ENCODE measurements at regions not wholly inside any gene's neighbourhood (a gene's known extent, or its start where the extent isn't known, plus 50 kb on each side); places are given as distances from the start of the nearest gene placed in this dataset.

DNA sequence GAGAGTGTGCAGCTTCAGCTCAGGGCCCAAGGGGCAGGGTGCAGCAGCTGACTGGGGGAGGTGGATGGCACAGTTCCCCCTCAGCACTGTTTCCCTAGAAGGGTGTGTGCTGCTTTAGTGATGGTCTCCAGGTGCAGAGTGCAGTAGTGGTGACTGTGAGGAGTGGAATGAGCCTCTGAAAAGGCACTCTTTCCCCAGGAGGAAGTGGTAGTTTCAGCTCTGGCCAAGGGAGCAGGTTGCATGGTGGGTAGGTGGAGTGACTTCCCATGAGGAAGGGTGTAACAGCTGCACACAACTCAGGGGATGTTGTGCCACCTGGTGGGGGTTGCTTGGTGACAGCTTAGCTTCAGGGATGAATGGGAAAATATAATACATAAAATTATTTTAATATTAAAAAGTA, 251.5 kb upstream of the NXPH2 start:
- Histone ChIP-seq H3K27me3 (replicated peaks; ENCODE audit: control insufficient read depth, insufficient read depth, low read length) (no peaks in the 10 kb centered on the region), H3K9ac (ENCODE audit: low read length) (no peak overlapping the region), H3K9me3 (ENCODE audit: control insufficient read depth, low read length) (peaks cover 14% of the 10 kb centered on the region), H3K36me3 (ENCODE audit: control insufficient read depth, insufficient read depth, low read length, severe bottlenecking) (no peaks in the 10 kb centered on the region), H3K4me1 (ENCODE audit: control insufficient read depth, insufficient read depth, low read length) (no peaks in the 10 kb centered on the region), H3K4me3 (ENCODE audit: low read length) (no peak overlapping the region)
- DNase-seq (ENCODE audit: low read depth) = peak; percentile 42

DNA sequence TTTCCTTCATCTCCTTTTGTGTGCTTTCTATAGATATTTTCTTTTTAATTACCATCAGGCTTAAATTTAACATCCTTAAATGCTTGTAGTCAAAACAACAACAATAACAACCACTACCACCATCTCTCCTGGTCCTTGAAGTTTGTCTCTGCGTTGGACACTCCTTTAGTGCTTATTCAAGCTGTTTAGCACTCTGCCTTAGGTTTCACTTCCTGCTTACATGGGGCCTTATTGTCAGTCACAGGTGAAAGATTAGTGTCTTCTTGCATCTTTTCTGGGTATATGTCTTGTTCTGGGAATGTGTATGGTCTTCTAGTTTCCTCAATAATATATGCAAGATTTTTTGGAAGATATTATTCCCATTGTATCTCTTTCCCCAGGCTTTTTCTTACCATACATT, 240.1 kb upstream of the NXPH2 start:
- peaks cover 37% of the 10 kb centered on the region for H3K9me3 ChIP-seq (ENCODE audit: control insufficient read depth, low read length)
- H3K36me3 ChIP-seq (ENCODE audit: control insufficient read depth, insufficient read depth, low read length, severe bottlenecking) = no peaks in the 10 kb centered on the region
- H3K4me1 ChIP-seq (ENCODE audit: control insufficient read depth, insufficient read depth, low read length) = no peaks in the 10 kb centered on the region
- no peak overlapping the region for H3K4me3 ChIP-seq (ENCODE audit: low read length)
- no peak for DNase-seq (ENCODE audit: low read depth)
- H3K9ac ChIP-seq (ENCODE audit: low read length) = no peak overlapping the region
- H3K27me3 ChIP-seq (replicated peaks; ENCODE audit: control insufficient read depth, insufficient read depth, low read length) = no peaks in the 10 kb centered on the region

DNA sequence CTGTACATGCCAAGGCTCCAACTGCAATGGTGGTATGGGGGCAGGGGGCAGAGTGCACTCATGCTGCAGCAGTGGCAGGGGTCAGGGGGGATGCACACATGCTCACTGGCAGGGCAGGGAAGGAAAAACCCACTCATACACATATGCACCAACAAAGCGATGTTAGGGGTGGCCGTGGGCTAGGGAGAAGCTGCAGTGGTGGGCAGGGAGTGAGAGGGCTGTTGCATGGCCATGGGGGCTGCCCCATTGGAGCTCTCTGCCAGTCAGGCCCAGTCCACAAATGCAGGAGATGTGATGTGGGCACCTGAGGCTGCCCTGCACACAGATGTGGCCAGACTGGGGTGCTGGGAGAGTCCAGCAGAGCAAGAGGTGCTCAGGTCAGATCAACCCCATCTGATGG, 238.1 kb upstream of the NXPH2 start:
- peaks cover 37% of the 10 kb centered on the region for H3K9me3 ChIP-seq (ENCODE audit: control insufficient read depth, low read length)
- H3K4me3 ChIP-seq (ENCODE audit: low read length) = no peak overlapping the region
- H3K9ac ChIP-seq (ENCODE audit: low read length) = no peak overlapping the region
- H3K36me3 ChIP-seq (ENCODE audit: control insufficient read depth, insufficient read depth, low read length, severe bottlenecking) = no peaks in the 10 kb centered on the region
- no peaks in the 10 kb centered on the region for H3K4me1 ChIP-seq (ENCODE audit: control insufficient read depth, insufficient read depth, low read length)
- no peak for DNase-seq (ENCODE audit: low read depth)
- no peaks in the 10 kb centered on the region for H3K27me3 ChIP-seq (replicated peaks; ENCODE audit: control insufficient read depth, insufficient read depth, low read length)

DNA sequence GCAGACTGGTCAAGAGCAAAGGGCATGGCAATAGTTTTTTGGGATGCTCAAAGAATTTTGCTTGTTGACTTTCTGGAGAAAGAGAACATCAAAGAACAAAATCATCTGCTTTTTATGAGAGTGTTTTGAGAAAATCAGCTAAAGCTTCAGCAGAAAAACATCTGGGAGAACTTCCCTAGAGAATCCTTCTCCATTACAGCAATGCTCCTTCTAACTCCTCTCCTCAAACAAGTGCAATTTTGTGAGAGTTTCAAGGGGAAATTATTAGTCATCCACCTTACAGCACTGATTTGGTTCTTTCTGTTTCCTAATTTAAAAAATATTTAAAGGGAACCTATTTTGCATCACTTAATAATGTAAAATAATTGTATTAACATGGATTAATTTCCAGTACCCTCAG, 226.9 kb upstream of the NXPH2 start:
- no peaks in the 10 kb centered on the region for H3K9me3 ChIP-seq (ENCODE audit: control insufficient read depth, low read length)
- no peak for DNase-seq (ENCODE audit: low read depth)
- H3K4me1 ChIP-seq (ENCODE audit: control insufficient read depth, insufficient read depth, low read length) = no peaks in the 10 kb centered on the region
- H3K27me3 ChIP-seq (replicated peaks; ENCODE audit: control insufficient read depth, insufficient read depth, low read length) = no peaks in the 10 kb centered on the region
- no peak overlapping the region for H3K4me3 ChIP-seq (ENCODE audit: low read length)
- no peaks in the 10 kb centered on the region for H3K36me3 ChIP-seq (ENCODE audit: control insufficient read depth, insufficient read depth, low read length, severe bottlenecking)
- no peak overlapping the region for H3K9ac ChIP-seq (ENCODE audit: low read length)

- H3K4me1 ChIP-seq (ENCODE audit: control insufficient read depth, insufficient read depth, low read length) = no peaks in the 10 kb centered on the region
- no peak overlapping the region for H3K4me3 ChIP-seq (ENCODE audit: low read length)
- no peaks in the 10 kb centered on the region for H3K27me3 ChIP-seq (replicated peaks; ENCODE audit: control insufficient read depth, insufficient read depth, low read length)
- H3K36me3 ChIP-seq (ENCODE audit: control insufficient read depth, insufficient read depth, low read length, severe bottlenecking) = no peaks in the 10 kb centered on the region
- no peak overlapping the region for H3K9ac ChIP-seq (ENCODE audit: low read length)
- peak; percentile 1 for DNase-seq (ENCODE audit: low read depth)
- no peaks in the 10 kb centered on the region for H3K9me3 ChIP-seq (ENCODE audit: control insufficient read depth, low read length)
Measured at GRCh38 chr2:139000131-139000785, 220.1 kb upstream of the NXPH2 start.

DNA sequence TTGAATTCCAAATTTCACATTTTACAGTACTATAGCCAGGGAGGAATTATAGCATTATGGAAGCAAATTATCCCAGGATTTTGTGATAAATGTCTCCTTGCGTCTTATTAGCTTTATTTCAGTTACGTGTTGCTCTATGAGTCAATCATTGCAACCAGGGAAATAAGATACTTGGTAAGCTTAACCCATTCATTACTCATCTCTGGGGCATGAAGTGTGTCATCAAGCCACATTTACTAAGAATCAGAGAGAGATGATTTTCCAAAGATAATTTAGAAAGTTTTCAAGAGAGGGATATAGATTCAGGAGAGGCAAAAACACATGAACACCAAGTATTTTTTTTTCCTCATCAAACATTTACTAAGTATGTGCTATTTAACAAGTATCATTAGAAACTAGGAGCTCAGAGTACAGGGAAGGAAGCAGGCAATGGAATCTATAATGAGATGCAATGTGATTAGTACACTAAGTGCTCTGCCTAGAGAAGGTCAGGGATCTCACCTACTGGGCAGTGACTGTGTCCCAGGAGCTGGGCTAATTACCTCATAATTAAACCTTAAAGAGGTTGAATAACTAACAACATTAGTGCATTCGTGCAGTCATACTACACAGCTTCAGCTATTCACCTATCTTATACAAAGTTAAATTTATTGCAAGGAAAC, 217.8 kb upstream of the NXPH2 start:
- Histone ChIP-seq H3K4me1 (ENCODE audit: control insufficient read depth, insufficient read depth, low read length) (no peaks in the 10 kb centered on the region), H3K4me3 (ENCODE audit: low read length) (no peak overlapping the region), H3K27me3 (replicated peaks; ENCODE audit: control insufficient read depth, insufficient read depth, low read length) (no peaks in the 10 kb centered on the region), H3K9me3 (ENCODE audit: control insufficient read depth, low read length) (no peaks in the 10 kb centered on the region), H3K36me3 (ENCODE audit: control insufficient read depth, insufficient read depth, low read length, severe bottlenecking) (no peaks in the 10 kb centered on the region), H3K9ac (ENCODE audit: low read length) (no peak overlapping the region)
- peak; percentile 34 for DNase-seq (ENCODE audit: low read depth)

DNA sequence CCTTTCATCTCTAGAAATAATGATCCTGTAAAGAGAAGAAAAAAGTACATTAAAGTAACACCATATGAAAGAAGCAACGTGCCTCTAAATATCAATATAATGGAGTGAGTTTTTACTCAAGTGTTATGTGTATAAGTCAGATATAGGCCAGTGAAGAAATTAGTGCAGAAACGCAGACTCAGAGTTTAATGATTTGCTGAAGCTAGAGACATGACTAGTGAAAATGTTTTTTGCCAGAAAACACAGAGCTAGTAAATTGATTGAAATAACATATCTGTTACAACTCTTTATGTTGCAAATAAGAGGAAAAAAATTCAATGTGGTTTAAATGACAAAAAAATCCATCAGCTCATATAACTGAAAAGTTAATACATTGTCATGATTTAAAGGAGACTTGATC, 217.2 kb upstream of the NXPH2 start:
- H3K4me1 ChIP-seq (ENCODE audit: control insufficient read depth, insufficient read depth, low read length) = no peaks in the 10 kb centered on the region
- H3K4me3 ChIP-seq (ENCODE audit: low read length) = no peak overlapping the region
- no peaks in the 10 kb centered on the region for H3K9me3 ChIP-seq (ENCODE audit: control insufficient read depth, low read length)
- DNase-seq (ENCODE audit: low read depth) = no peak
- no peak overlapping the region for H3K9ac ChIP-seq (ENCODE audit: low read length)
- no peaks in the 10 kb centered on the region for H3K36me3 ChIP-seq (ENCODE audit: control insufficient read depth, insufficient read depth, low read length, severe bottlenecking)
- no peaks in the 10 kb centered on the region for H3K27me3 ChIP-seq (replicated peaks; ENCODE audit: control insufficient read depth, insufficient read depth, low read length)

GRCh38 chr2:138994502-138994901, 214.3 kb upstream of the NXPH2 start:
- Histone ChIP-seq H3K27me3 (replicated peaks; ENCODE audit: control insufficient read depth, insufficient read depth, low read length) (no peaks in the 10 kb centered on the region), H3K4me1 (ENCODE audit: control insufficient read depth, insufficient read depth, low read length) (no peaks in the 10 kb centered on the region), H3K4me3 (ENCODE audit: low read length) (no peak overlapping the region), H3K9me3 (ENCODE audit: control insufficient read depth, low read length) (no peaks in the 10 kb centered on the region), H3K36me3 (ENCODE audit: control insufficient read depth, insufficient read depth, low read length, severe bottlenecking) (no peaks in the 10 kb centered on the region), H3K9ac (ENCODE audit: low read length) (no peak overlapping the region)
- DNase-seq (ENCODE audit: low read depth) = peak; percentile 36

- Histone ChIP-seq H3K4me3 (ENCODE audit: low read length) (no peak overlapping the region), H3K4me1 (ENCODE audit: control insufficient read depth, insufficient read depth, low read length) (no peaks in the 10 kb centered on the region)
Measured at GRCh38 chr2:138985881-138986280, 205.7 kb upstream of the NXPH2 start.

DNA sequence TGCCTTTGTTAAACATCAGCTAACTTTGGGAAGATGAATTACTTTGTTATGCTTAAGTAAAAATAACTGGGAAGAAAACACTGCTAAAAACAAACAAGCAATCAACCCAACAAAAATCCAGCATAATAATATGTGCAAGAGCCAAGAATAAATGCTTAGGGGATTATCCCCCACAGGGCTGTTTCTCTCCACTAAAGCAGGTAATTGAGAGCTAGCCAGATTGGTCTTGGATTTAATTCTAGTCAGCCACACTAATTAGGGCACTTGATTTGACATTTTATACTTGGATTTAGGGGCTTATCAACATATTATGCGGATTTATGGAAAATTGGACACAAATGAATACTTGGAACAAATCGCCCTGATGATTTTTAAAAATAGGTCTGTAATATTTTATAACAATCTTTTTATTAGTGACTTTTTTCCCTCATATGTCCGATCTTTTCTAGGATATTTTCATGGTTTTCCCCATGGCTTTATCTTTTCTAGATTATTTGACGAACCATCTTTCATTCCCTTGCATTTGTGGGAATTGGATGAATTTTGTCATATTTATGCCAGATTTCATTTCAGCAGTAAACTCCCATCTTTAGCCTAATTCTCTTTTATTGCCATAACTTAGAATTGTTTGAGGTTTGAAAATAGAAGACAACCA, 199.1 kb upstream of the NXPH2 start:
- Histone ChIP-seq H3K27me3 (replicated peaks; ENCODE audit: control insufficient read depth, insufficient read depth, low read length) (no peaks in the 10 kb centered on the region), H3K9me3 (ENCODE audit: control insufficient read depth, low read length) (peaks cover 12% of the 10 kb centered on the region), H3K4me3 (ENCODE audit: low read length) (no peak overlapping the region), H3K9ac (ENCODE audit: low read length) (no peak overlapping the region), H3K4me1 (ENCODE audit: control insufficient read depth, insufficient read depth, low read length) (no peaks in the 10 kb centered on the region), H3K36me3 (ENCODE audit: control insufficient read depth, insufficient read depth, low read length, severe bottlenecking) (no peaks in the 10 kb centered on the region)
- DNase-seq (ENCODE audit: low read depth) = no peak

More at GRCh38 chr2:138985881-138986280, 205.7 kb upstream of the NXPH2 start:
- Histone ChIP-seq H3K9ac (ENCODE audit: low read length) (no peak overlapping the region), H3K27me3 (replicated peaks; ENCODE audit: control insufficient read depth, insufficient read depth, low read length) (no peaks in the 10 kb centered on the region), H3K36me3 (ENCODE audit: control insufficient read depth, insufficient read depth, low read length, severe bottlenecking) (no peaks in the 10 kb centered on the region), H3K9me3 (ENCODE audit: control insufficient read depth, low read length) (peaks cover 29% of the 10 kb centered on the region)
- no peak for DNase-seq (ENCODE audit: low read depth)

GRCh38 chr2:138974651-138975050, 194.5 kb upstream of the NXPH2 start:
- Histone ChIP-seq H3K4me3 (ENCODE audit: low read length) (no peak overlapping the region), H3K9ac (ENCODE audit: low read length) (no peak overlapping the region), H3K9me3 (ENCODE audit: control insufficient read depth, low read length) (peaks cover 8% of the 10 kb centered on the region), H3K27me3 (replicated peaks; ENCODE audit: control insufficient read depth, insufficient read depth, low read length) (no peaks in the 10 kb centered on the region), H3K36me3 (ENCODE audit: control insufficient read depth, insufficient read depth, low read length, severe bottlenecking) (no peaks in the 10 kb centered on the region), H3K4me1 (ENCODE audit: control insufficient read depth, insufficient read depth, low read length) (no peaks in the 10 kb centered on the region)
- peak; percentile 85 for DNase-seq (ENCODE audit: low read depth)
